ENCODE measurements at regions not wholly inside any gene's neighbourhood (a gene's known extent, or its start where the extent isn't known, plus 50 kb on each side); places are given as distances from the start of the nearest gene placed in this dataset.

- peak; percentile 71 for DNase-seq
Observed at GRCh38 chr4:4689694-4690440, 148.0 kb upstream of the STX18 start.

- no peak for DNase-seq
Observed at GRCh38 chr4:4687935-4688727, 146.3 kb upstream of the STX18 start.

- DNase-seq: no peak
Observed at GRCh38 chr4:4687100-4687499, 145.3 kb upstream of the STX18 start.

- DNase-seq: peak; percentile 63
Observed at GRCh38 chr4:4685810-4686795, 144.3 kb upstream of the STX18 start.

- DNase-seq: no peak
Observed at GRCh38 chr4:4681653-4682052, 139.8 kb upstream of the STX18 start.

- no peak for DNase-seq
Observed at GRCh38 chr4:4680758-4681157, 138.9 kb upstream of the STX18 start.

GRCh38 chr4:4680243-4680642 lies 138.4 kb upstream of the STX18 start:
- no peak for DNase-seq

GRCh38 chr4:4677556-4678522 lies 136.0 kb upstream of the STX18 start:
- peak; percentile 80 for DNase-seq

- no peak for DNase-seq
Observed at GRCh38 chr4:4675641-4676040, 133.8 kb upstream of the STX18 start.

GRCh38 chr4:4675051-4675581 lies 133.3 kb upstream of the STX18 start:
- DNase-seq: no peak

GRCh38 chr4:4673070-4673469 lies 131.2 kb upstream of the STX18 start:
- peak; percentile 36 for DNase-seq

GRCh38 chr4:4672402-4672801 lies 130.6 kb upstream of the STX18 start:
- no peak for DNase-seq

- no peak for DNase-seq
Observed at GRCh38 chr4:4671774-4672349, 130.0 kb upstream of the STX18 start.

GRCh38 chr4:4670869-4671268 lies 129.0 kb upstream of the STX18 start:
- DNase-seq: no peak

- DNase-seq: no peak
Observed at GRCh38 chr4:4668355-4669210, 126.7 kb upstream of the STX18 start.

GRCh38 chr4:4667622-4668081 lies 125.8 kb upstream of the STX18 start:
- DNase-seq: peak; percentile 54

- peak; percentile 87 for DNase-seq
Observed at GRCh38 chr4:4666693-4667621, 125.1 kb upstream of the STX18 start.

GRCh38 chr4:4666187-4666586 lies 124.3 kb upstream of the STX18 start:
- DNase-seq: no peak

- no peak for DNase-seq
Observed at GRCh38 chr4:4664234-4664633, 122.4 kb upstream of the STX18 start.
